ENCODE measurements at regions not wholly inside any gene's neighbourhood (a gene's known extent, or its start where the extent isn't known, plus 50 kb on each side); places are given as distances from the start of the nearest gene placed in this dataset.
A peak's percentile ranks its signal among the peaks of the same experiment; 100 is the strongest.

- CTCF ChIA-PET = interaction anchor here (0.8 to 1.8 kb wide), 2 partner anchors 23 to 37 kb away, joined by 3 to 7 read pairs; no protein-coding TSS in a partner anchor
- peak overlapping the region; percentile 46 for H3K27ac Mint-ChIP-seq
Measured at GRCh38 chr6:154890874-154891273, 104.2 kb upstream of the TIAM2 start.

GRCh38 chr6:154891901-154892300 is 103.2 kb upstream of the TIAM2 start:
- no peak overlapping the region for H3K4me3 Mint-ChIP-seq
- ChIA-PET CTCF (no interaction called here), POLR2A (no interaction called here)
- peaks cover 2% of the 10 kb centered on the region for H3K36me3 Mint-ChIP-seq (ENCODE audit: low read depth)
- H3K9me3 Mint-ChIP-seq = no peaks in the 10 kb centered on the region
- H3K4me1 Mint-ChIP-seq (ENCODE audit: low read depth) = peaks cover 5% of the 10 kb centered on the region
- no peak for TF ChIP-seq CTCF (IDR thresholded peaks at IDR 0.05)
- DNase-seq (no peak), ATAC-seq (no peak)
- no peaks in the 10 kb centered on the region for H3K27me3 Mint-ChIP-seq
- no peak overlapping the region for H3K27ac Mint-ChIP-seq
- intact Hi-C loops (cut with micrococcal nuclease) = no loop called here

More at GRCh38 chr6:154890874-154891273, 104.2 kb upstream of the TIAM2 start:
- DNase-seq = no peak
- Mint-ChIP-seq H3K4me3 (no peak overlapping the region), H3K4me1 (ENCODE audit: low read depth) (peaks cover 5% of the 10 kb centered on the region), H3K36me3 (ENCODE audit: low read depth) (peaks cover 2% of the 10 kb centered on the region), H3K9me3 (no peaks in the 10 kb centered on the region), H3K27me3 (no peaks in the 10 kb centered on the region)
- intact Hi-C loops (cut with micrococcal nuclease) = no loop called here
- no peak for TF ChIP-seq CTCF (IDR thresholded peaks at IDR 0.05)
- ATAC-seq = peak; percentile 20
- POLR2A ChIA-PET = no interaction called here

- H3K36me3 Mint-ChIP-seq (ENCODE audit: low read depth) = peaks cover 2% of the 10 kb centered on the region
- TF ChIP-seq CTCF (IDR thresholded peaks at IDR 0.05) = no peak
- ATAC-seq = no peak
- H3K4me3 Mint-ChIP-seq = no peak overlapping the region
- ChIA-PET CTCF (no interaction called here), POLR2A (no interaction called here)
- H3K27ac Mint-ChIP-seq = no peak overlapping the region
- H3K9me3 Mint-ChIP-seq = no peaks in the 10 kb centered on the region
- no peak for DNase-seq
- H3K4me1 Mint-ChIP-seq (ENCODE audit: low read depth) = peaks cover 5% of the 10 kb centered on the region
- no peaks in the 10 kb centered on the region for H3K27me3 Mint-ChIP-seq
- intact Hi-C loops (cut with micrococcal nuclease) = no loop called here
Measured at GRCh38 chr6:154893917-154894316, 101.2 kb upstream of the TIAM2 start.

GRCh38 chr6:154894902-154895301 is 100.2 kb upstream of the TIAM2 start:
- H3K27ac Mint-ChIP-seq = no peak overlapping the region
- H3K36me3 Mint-ChIP-seq (ENCODE audit: low read depth) = no peaks in the 10 kb centered on the region
- H3K9me3 Mint-ChIP-seq = no peaks in the 10 kb centered on the region

GRCh38 chr6:154895841-154896240 is 99.3 kb upstream of the TIAM2 start:
- Mint-ChIP-seq H3K4me1 (ENCODE audit: low read depth) (peaks cover 2% of the 10 kb centered on the region), H3K4me3 (no peak overlapping the region), H3K9me3 (no peaks in the 10 kb centered on the region), H3K27ac (no peak overlapping the region), H3K27me3 (no peaks in the 10 kb centered on the region), H3K36me3 (ENCODE audit: low read depth) (no peaks in the 10 kb centered on the region)
- no peak for TF ChIP-seq CTCF (IDR thresholded peaks at IDR 0.05)
- POLR2A ChIA-PET = no interaction called here
- no peak for DNase-seq
- intact Hi-C loops (cut with micrococcal nuclease) = no loop called here
- no peak for ATAC-seq
- CTCF ChIA-PET = interaction anchor here (1.2 kb wide), 1 partner anchor 28 kb away, joined by 5 read pairs; no protein-coding TSS in a partner anchor

More at GRCh38 chr6:154894902-154895301, 100.2 kb upstream of the TIAM2 start:
- no peak for ATAC-seq
- peaks cover 5% of the 10 kb centered on the region for H3K4me1 Mint-ChIP-seq (ENCODE audit: low read depth)
- intact Hi-C loops (cut with micrococcal nuclease) = no loop called here
- CTCF ChIA-PET = interaction anchor here (0.8 to 1.2 kb wide), 2 partner anchors 15 to 27 kb away, joined by 3 to 5 read pairs; no protein-coding TSS in a partner anchor
- no peak for TF ChIP-seq CTCF (IDR thresholded peaks at IDR 0.05)
- POLR2A ChIA-PET = no interaction called here
- DNase-seq = no peak
- H3K4me3 Mint-ChIP-seq = no peak overlapping the region
- no peaks in the 10 kb centered on the region for H3K27me3 Mint-ChIP-seq

Data from activated CD8-positive, alpha-beta T cell treated with anti-CD3 and anti-CD28 coated beads for 36 hours (primary cell).